ENCODE measurements at regions not wholly inside any gene's neighbourhood (a gene's known extent, or its start where the extent isn't known, plus 50 kb on each side); places are given as distances from the start of the nearest gene placed in this dataset.

DNA sequence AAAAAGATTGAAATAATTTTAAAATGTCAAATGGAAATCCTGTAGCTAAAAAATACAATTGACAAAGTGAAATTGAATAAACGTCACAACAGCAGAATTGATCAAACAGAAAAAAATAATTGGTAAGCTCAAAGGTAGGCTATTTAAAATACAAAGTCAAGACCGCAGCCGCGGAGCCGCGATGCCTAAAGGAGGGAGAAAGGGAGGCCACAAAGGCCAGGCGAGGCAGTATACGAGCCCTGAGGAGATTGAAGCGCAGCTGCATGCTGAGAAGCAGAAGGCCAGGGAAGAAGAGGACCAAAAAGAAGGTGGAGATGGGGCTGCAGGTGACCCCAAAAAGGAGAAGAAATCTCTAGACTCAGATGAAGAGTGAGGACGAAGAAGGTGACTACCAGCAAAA, 1068.5 kb upstream of the COX7C start:
- TF ChIP-seq, protein P1, sequence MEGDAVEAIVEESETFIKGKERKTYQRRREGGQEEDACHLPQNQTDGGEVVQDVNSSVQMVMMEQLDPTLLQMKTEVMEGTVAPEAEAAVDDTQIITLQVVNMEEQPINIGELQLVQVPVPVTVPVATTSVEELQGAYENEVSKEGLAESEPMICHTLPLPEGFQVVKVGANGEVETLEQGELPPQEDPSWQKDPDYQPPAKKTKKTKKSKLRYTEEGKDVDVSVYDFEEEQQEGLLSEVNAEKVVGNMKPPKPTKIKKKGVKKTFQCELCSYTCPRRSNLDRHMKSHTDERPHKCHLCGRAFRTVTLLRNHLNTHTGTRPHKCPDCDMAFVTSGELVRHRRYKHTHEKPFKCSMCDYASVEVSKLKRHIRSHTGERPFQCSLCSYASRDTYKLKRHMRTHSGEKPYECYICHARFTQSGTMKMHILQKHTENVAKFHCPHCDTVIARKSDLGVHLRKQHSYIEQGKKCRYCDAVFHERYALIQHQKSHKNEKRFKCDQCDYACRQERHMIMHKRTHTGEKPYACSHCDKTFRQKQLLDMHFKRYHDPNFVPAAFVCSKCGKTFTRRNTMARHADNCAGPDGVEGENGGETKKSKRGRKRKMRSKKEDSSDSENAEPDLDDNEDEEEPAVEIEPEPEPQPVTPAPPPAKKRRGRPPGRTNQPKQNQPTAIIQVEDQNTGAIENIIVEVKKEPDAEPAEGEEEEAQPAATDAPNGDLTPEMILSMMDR (IDR thresholded peaks at IDR 0.05) = no peak
- TF ChIP-seq, protein P2, sequence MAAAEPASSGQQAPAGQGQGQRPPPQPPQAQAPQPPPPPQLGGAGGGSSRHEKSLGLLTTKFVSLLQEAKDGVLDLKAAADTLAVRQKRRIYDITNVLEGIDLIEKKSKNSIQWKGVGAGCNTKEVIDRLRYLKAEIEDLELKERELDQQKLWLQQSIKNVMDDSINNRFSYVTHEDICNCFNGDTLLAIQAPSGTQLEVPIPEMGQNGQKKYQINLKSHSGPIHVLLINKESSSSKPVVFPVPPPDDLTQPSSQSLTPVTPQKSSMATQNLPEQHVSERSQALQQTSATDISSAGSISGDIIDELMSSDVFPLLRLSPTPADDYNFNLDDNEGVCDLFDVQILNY (CRISPR knock-in tag; IDR thresholded peaks at IDR 0.05) = no peak
- TF ChIP-seq ETV6 (CRISPR knock-in tag; IDR thresholded peaks at IDR 0.05) = no peak
- TF ChIP-seq NFE2L1 (CRISPR knock-in tag; IDR thresholded peaks at IDR 0.05) = no peak
- TF ChIP-seq MYBL2 (CRISPR knock-in tag; IDR thresholded peaks at IDR 0.05) = no peak
- no peak for TF ChIP-seq NFYB (CRISPR knock-in tag; conservative IDR thresholded peaks at IDR 0.05; ENCODE audit: low read depth)
- TF ChIP-seq SP1 (CRISPR knock-in tag; conservative IDR thresholded peaks at IDR 0.05) = no peak
- TF ChIP-seq, protein P3, sequence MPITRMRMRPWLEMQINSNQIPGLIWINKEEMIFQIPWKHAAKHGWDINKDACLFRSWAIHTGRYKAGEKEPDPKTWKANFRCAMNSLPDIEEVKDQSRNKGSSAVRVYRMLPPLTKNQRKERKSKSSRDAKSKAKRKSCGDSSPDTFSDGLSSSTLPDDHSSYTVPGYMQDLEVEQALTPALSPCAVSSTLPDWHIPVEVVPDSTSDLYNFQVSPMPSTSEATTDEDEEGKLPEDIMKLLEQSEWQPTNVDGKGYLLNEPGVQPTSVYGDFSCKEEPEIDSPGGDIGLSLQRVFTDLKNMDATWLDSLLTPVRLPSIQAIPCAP (CRISPR knock-in tag; IDR thresholded peaks at IDR 0.05) = no peak
